ENCODE measurements at regions not wholly inside any gene's neighbourhood (a gene's known extent, or its start where the extent isn't known, plus 50 kb on each side); places are given as distances from the start of the nearest gene placed in this dataset.

- DNase-seq, result peak; percentile 33
Observed at GRCh38 chr11:70732023-70732880, 333.9 kb downstream of the CTTN start.

GRCh38 chr11:70732881-70733196, 334.5 kb downstream of the CTTN start:
- H3K9me3 ChIP-seq, result no peaks in the 10 kb centered on the region
- no peak overlapping the region for H3K4me3 ChIP-seq
- H3K4me1 ChIP-seq, result no peaks in the 10 kb centered on the region
- H3K27ac ChIP-seq, result no peak overlapping the region
- no peak for TF ChIP-seq CTCF (IDR thresholded peaks at IDR 0.05)
- H3K27me3 ChIP-seq (ENCODE audit: low read depth), result no peaks in the 10 kb centered on the region
- intact Hi-C loops (cut with DNase I), result no loop called here
- H3K36me3 ChIP-seq, result no peaks in the 10 kb centered on the region
- peak; percentile 30 for DNase-seq
- ATAC-seq, result no peak

More at GRCh38 chr11:70732023-70732880, 333.9 kb downstream of the CTTN start:
- H3K27me3 ChIP-seq (ENCODE audit: low read depth), result no peaks in the 10 kb centered on the region
- no peak for TF ChIP-seq CTCF (IDR thresholded peaks at IDR 0.05)
- no peaks in the 10 kb centered on the region for H3K36me3 ChIP-seq
- H3K4me3 ChIP-seq, result no peak overlapping the region
- H3K9me3 ChIP-seq, result no peaks in the 10 kb centered on the region
- ATAC-seq, result no peak
- H3K4me1 ChIP-seq, result no peaks in the 10 kb centered on the region
- no peak overlapping the region for H3K27ac ChIP-seq
- intact Hi-C loops (cut with DNase I), result no loop called here

GRCh38 chr11:70733327-70734325, 335.3 kb downstream of the CTTN start:
- no peak for TF ChIP-seq CTCF (IDR thresholded peaks at IDR 0.05)
- Histone ChIP-seq H3K9me3 (no peaks in the 10 kb centered on the region), H3K4me3 (no peak overlapping the region), H3K27me3 (ENCODE audit: low read depth) (no peaks in the 10 kb centered on the region), H3K4me1 (no peaks in the 10 kb centered on the region), H3K36me3 (no peaks in the 10 kb centered on the region), H3K27ac (no peak overlapping the region)
- DNase-seq (peak; percentile 34), ATAC-seq (no peak)
- intact Hi-C loops (cut with DNase I), result no loop called here

- intact Hi-C loops (cut with DNase I), result no loop called here
Observed at GRCh38 chr11:70734379-70734778, 336.1 kb downstream of the CTTN start.

More at GRCh38 chr11:70734379-70734778, 336.1 kb downstream of the CTTN start:
- Histone ChIP-seq H3K27me3 (ENCODE audit: low read depth) (no peaks in the 10 kb centered on the region), H3K36me3 (no peaks in the 10 kb centered on the region), H3K9me3 (no peaks in the 10 kb centered on the region), H3K4me1 (no peaks in the 10 kb centered on the region), H3K4me3 (no peak overlapping the region), H3K27ac (no peak overlapping the region)
- no peak for ATAC-seq
- TF ChIP-seq CTCF (IDR thresholded peaks at IDR 0.05), result no peak
- DNase-seq, result no peak

All from lower lobe of right lung (tissue), 2 donors.